Ishikawa (cell line): ENCODE measurements at regions not wholly inside any gene's neighbourhood (a gene's known extent, or its start where the extent isn't known, plus 50 kb on each side); places are given as distances from the start of the nearest gene placed in this dataset.

Source experiments
- CEBPB ChIP-seq: IDR thresholded peaks from 2 replicates; pipeline ENCODE4 v1.6.1; 2012
- CREB1 ChIP-seq: IDR thresholded peaks from 2 replicates; pipeline ENCODE4 v1.6.1; 2012; ENCODE audit warnings: low read depth
- EGR1 ChIP-seq: IDR thresholded peaks from 2 replicates; pipeline ENCODE4 v1.6.1; 2012
- EP300 ChIP-seq: IDR thresholded peaks from 2 replicates; pipeline ENCODE4 v1.6.1; 2012; ENCODE audit warnings: borderline replicate concordance
- FOXM1 ChIP-seq: IDR thresholded peaks from 2 replicates; pipeline ENCODE4 v1.6.1; 2012; ENCODE audit warnings: low read depth, borderline replicate concordance
- MAX ChIP-seq: IDR thresholded peaks from 2 replicates; pipeline ENCODE4 v1.6.1; 2012
- NFIC ChIP-seq: IDR thresholded peaks from 2 replicates; pipeline ENCODE4 v1.6.1; 2012
- RAD21 ChIP-seq: IDR thresholded peaks from 2 replicates; pipeline ENCODE4 v1.6.1; 2012; ENCODE audit warnings: low read depth
- REST ChIP-seq: IDR thresholded peaks from 2 replicates; pipeline ENCODE4 v1.6.1; 2012; ENCODE audit warnings: low read depth, mild to moderate bottlenecking
- TAF1 ChIP-seq: IDR thresholded peaks from 2 replicates; pipeline ENCODE4 v1.6.1; 2012; ENCODE audit warnings: low read depth, mild to moderate bottlenecking
- TCF12 ChIP-seq: IDR thresholded peaks from 2 replicates; pipeline ENCODE4 v1.6.1; 2012; ENCODE audit warnings: low read depth
- TEAD4 ChIP-seq: IDR thresholded peaks from 2 replicates; pipeline ENCODE4 v1.6.1; 2012
- USF1 ChIP-seq: IDR thresholded peaks from 2 replicates; pipeline ENCODE4 v1.6.1; 2012
- YY1 ChIP-seq: IDR thresholded peaks from 2 replicates; pipeline ENCODE4 v1.6.1; 2012; ENCODE audit warnings: low read depth
- ZBTB7A ChIP-seq: IDR thresholded peaks from 2 replicates; pipeline ENCODE4 v1.6.1; 2012; ENCODE audit warnings: low read depth

- TF ChIP-seq EGR1: no peak
- no peak for TF ChIP-seq CREB1
- no peak for TF ChIP-seq ZBTB7A
- no peak for TF ChIP-seq FOXM1
- no peak for TF ChIP-seq TAF1
- TF ChIP-seq TCF12: no peak
- no peak for TF ChIP-seq YY1
- TF ChIP-seq USF1: no peak
- TF ChIP-seq RAD21: no peak
- TF ChIP-seq CEBPB: no peak
- no peak for TF ChIP-seq TEAD4
- TF ChIP-seq REST: no peak
- no peak for TF ChIP-seq MAX
- no peak for TF ChIP-seq EP300
- no peak for TF ChIP-seq NFIC
These were observed 122.9 kb upstream of the BET1 start for GRCh38 chr7:94127026-94127425.

GRCh38 chr7:94128072-94128471, 123.9 kb upstream of the BET1 start:
- no peak for TF ChIP-seq REST
- no peak for TF ChIP-seq CREB1
- no peak for TF ChIP-seq NFIC
- no peak for TF ChIP-seq USF1
- TF ChIP-seq YY1: no peak
- TF ChIP-seq MAX: no peak

GRCh38 chr7:94129443-94130140, 125.4 kb upstream of the BET1 start:
- no peak for TF ChIP-seq RAD21
- no peak for TF ChIP-seq CREB1
- no peak for TF ChIP-seq TCF12
- no peak for TF ChIP-seq YY1
- TF ChIP-seq EGR1: no peak
- TF ChIP-seq NFIC: no peak
- no peak for TF ChIP-seq TAF1
- TF ChIP-seq CEBPB: no peak

GRCh38 chr7:94130716-94131115, 126.6 kb upstream of the BET1 start:
- TF ChIP-seq NFIC (no peak), CEBPB (no peak), CREB1 (no peak), TAF1 (no peak), TCF12 (no peak), RAD21 (no peak), FOXM1 (no peak)

- TF ChIP-seq CREB1: no peak
- no peak for TF ChIP-seq USF1
- no peak for TF ChIP-seq TEAD4
- no peak for TF ChIP-seq FOXM1
These were observed 129.3 kb upstream of the BET1 start for GRCh38 chr7:94133460-94133859.

- TF ChIP-seq TAF1: no peak
- no peak for TF ChIP-seq EGR1
- TF ChIP-seq REST: no peak
- no peak for TF ChIP-seq EP300
- TF ChIP-seq TEAD4: no peak
- no peak for TF ChIP-seq YY1
- TF ChIP-seq TCF12: no peak
These were observed 131.0 kb upstream of the BET1 start for GRCh38 chr7:94135180-94135579.
